GM21737 (cell line): ENCODE measurements at regions not wholly inside any gene's neighbourhood (a gene's known extent, or its start where the extent isn't known, plus 50 kb on each side); places are given as distances from the start of the nearest gene placed in this dataset.
"Not testable (repeated sequence)": the region's sequence is repeated elsewhere in the genome, so short reads cannot be mapped to it uniquely, and the experiment has no call there.

Experiments
- ATAC-seq: cut with Tn5 transposase; IDR thresholded peaks from one replicate; pipeline ENCODE4 v1.9.1; 2021; ENCODE audit warnings: mild to moderate bottlenecking, moderate library complexity; ENCODE audit not compliant: unreplicated experiment

- no peak for ATAC-seq
Measured at GRCh38 chr18:40347261-40347660, 1607.8 kb upstream of the PIK3C3 start.

DNA sequence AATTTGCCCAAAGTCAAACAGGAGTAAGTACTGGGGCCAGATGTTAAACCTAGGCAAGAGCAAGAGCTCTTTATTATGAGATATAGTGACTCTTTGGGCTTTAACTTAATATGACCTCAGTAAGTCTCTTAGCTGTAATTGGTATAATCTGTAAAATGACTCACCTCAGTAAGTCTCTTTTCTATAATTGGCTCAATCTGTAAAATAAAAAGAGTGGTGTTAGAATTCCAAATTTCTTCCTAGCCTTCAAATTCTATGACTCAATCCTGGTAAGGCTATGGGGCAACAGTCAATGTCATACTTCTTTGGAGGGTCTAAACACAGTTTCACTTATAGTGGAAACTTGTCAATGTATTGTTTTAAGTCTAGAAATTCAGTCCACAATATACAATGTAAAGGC, 1608.9 kb upstream of the PIK3C3 start:
- ATAC-seq: no peak

DNA sequence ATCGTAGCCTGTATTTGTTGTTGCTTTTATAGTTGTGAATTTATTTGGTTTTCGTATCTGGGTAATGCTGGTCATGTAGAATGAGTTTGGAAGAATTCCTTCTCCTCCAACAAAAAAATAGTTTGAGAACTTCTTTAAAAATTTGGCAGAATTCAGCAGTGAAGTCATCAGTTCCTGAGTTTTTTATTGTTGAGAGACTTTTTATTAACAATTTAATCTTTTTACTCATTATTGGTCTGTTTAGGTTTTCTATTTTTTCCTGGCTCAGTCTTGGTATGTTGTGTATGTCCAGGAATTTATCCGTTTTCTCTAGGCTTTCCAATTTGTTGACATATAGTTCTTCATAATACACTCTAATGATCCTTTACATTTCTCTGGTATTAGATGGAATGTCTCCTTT, 1613.3 kb upstream of the PIK3C3 start:
- ATAC-seq: no peak

- no peak for ATAC-seq
Measured at GRCh38 chr18:40338284-40338683, 1616.8 kb upstream of the PIK3C3 start.

GRCh38 chr18:40326985-40327384, 1628.0 kb upstream of the PIK3C3 start:
- no peak for ATAC-seq

GRCh38 chr18:40325988-40326387, 1629.0 kb upstream of the PIK3C3 start:
- ATAC-seq: no peak

DNA sequence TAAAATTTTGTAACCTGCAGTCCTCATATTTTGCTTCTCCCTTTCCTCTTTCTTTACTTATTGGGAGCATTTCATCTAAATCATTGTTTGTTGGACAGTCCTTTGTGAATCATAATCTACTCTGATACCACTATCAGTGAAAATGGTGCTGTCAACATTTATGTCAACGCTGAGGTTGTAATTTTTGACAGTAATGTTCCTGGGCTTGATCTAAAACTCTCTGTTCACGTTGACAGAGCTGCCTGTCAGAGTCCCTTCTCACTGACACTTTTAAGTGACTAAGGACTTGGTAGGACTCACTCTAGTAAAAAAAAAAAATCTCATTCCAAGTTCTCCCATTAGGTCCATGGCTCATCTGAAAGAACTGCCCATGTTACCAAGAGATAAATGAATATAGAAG, 1640.8 kb upstream of the PIK3C3 start:
- ATAC-seq: no peak

DNA sequence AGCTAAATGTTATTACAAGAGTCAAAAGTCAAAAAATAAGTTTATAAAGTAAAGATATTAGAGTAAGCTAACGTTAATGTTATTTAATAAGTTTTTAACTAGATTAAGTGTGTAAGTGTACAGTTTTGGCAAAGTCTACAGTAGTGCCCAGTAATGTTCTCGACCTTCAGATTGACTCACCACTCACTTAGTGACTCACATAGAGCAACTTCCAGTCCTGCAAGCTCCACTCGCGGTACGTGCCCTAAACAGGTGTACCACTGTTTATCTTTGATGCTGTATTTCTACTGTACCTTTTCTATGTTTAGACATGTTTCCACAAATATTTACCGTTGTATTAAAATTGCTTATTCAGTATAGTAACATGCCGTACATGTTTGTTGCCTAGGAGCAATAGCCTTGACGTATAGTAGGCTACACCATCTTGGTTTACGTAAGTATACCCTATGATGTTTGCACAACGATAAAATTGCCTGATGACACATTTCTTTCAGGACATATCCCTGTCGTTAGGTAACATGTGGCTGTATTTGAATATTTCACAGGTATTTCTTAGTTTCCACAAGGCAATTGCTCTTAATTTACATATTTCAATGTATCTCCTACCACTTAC, 1641.9 kb upstream of the PIK3C3 start:
- ATAC-seq: no peak

DNA sequence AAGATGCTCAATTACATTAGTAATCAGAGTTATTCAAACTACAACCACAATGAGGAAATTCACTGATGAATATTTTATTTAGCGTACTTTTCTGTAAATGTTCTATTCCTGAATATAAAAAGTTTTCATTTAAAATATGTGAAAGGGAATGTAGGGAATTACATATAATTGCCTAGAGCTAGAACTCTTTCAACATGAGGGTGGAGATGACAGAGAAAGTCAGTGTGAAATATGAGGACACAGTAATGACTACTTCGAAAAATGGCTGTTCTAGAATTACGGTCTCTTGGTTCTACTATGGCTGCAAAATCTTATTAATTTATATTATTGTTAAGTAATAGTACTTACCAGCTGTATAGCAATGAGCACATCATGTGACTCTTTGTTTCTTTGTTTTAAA, 1647.4 kb upstream of the PIK3C3 start:
- ATAC-seq: no peak

- no peak for ATAC-seq
Measured at GRCh38 chr18:40296717-40297413, 1658.2 kb upstream of the PIK3C3 start.

- no peak for ATAC-seq
Measured at GRCh38 chr18:40292985-40293710, 1661.9 kb upstream of the PIK3C3 start.

DNA sequence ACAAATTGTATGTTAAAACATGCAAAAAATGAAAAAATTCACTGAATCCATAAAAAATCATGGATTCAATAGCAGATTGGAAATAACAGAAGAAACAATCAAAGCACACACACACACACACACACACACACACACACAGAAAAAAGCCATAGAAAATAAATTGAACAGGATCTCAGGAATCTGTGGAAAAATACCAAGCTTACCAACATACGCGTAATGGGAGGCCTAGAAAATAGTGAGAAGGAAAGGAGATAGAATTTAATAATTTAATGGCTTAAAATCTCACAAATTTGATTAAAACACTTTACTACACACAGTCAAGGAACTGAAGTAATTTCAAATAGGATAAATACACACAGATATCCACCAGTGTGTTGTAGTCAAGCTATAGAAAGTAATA, 1671.5 kb upstream of the PIK3C3 start:
- ATAC-seq: no peak

DNA sequence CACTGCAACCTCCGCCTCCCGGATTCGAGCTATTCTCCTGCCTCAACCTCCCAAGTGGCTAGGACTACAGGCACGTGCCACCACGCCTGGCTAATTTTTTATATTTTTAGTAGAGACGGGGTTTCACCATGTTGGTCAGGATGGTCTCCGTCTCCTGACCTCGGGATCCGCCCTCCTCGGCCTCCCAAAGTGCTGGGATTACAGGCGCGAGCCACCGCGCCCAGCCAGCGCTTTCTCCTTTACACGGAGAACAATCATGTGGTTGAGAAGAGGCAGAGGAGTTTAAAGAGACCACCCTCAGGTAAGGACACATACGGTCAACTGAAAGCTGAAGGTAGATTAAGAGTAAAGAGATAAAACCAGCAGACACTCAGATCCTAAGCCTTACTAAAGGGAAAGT, 1673.7 kb upstream of the PIK3C3 start:
- not testable (repeated sequence) for ATAC-seq

- no peak for ATAC-seq
Measured at GRCh38 chr18:40274618-40275196, 1680.3 kb upstream of the PIK3C3 start.

DNA sequence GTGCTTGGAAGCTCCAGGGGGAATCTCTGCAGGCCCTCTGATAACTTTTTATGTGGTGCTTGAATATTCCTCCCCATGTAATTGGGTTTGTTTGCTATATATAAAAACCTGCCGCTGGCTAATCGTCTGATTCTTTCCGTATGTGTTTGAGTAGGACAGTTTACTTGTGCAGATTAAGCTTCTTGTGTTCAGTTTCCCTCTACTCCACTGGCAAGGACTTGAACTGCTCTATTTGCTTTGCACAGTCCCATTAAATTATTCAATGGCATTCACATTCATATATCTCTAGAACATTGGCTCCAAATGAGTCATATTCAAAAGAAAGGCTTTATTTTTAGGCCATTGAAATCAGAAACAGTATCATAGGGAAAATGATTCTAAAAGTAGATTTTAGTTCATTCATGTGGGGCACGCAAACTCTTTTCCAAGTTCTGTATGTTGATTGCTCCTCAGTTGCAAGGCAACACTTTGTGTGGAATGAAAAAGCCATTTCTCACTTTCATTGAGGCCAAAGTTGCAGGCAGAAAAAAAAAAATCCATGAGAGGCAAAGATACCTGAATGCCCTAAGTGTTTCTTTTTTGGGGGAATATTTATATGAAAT, 1682.3 kb upstream of the PIK3C3 start:
- no peak for ATAC-seq

DNA sequence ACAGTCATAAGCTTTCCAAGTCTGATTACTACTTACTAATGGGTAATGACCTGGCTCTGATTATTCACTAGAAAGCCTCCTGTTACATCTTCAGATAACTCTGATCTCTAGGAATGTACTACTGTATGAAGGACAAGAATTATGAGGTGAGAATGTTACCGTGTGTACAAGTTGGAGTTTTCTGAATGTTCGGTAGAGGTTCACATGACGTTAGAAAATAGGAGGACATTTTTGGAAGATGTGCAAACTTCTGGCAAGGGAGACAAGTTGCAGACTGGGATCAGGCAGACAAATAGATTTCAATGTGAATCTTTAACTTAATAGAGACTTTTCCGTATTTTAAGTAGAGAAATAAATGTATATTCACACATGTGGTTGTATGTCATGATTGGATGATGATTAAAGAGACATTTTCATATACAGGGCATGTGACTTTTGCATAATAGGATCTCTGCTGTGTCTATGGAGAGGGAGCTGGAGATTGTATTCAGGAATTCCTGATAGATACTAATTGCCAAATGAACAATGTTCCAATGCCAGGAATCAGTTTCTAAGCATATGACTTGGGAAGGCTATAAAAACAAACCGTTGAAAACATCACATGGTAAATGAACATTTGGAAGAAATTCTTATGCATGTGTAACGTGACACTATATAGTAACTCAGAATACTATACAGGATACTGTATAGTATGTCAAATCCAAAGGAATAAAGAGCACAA, 1695.8 kb upstream of the PIK3C3 start:
- no peak for ATAC-seq

DNA sequence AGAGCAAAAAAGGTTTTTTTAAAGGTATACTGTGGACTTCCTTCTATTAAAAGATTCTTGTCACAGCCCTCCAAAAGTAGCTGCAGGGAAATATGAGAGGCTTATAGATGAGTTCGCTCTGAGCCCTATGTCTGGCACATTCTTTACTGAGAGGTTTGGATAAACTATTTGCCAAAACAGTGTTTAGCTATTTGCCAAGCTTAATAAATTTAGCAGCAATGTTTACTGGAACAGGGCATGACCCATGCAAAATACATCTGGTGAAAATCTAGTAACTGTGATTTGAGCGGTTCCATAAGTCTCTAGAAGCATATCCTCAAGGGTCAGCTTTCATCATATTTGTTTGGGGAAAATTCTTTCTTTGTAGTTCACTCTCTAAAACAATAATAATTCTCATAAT, 1696.7 kb upstream of the PIK3C3 start:
- no peak for ATAC-seq

- ATAC-seq: no peak
Measured at GRCh38 chr18:40250236-40250635, 1704.8 kb upstream of the PIK3C3 start.

GRCh38 chr18:40249390-40250080, 1705.5 kb upstream of the PIK3C3 start:
- ATAC-seq: no peak

- not testable (repeated sequence) for ATAC-seq
Measured at GRCh38 chr18:40245612-40246011, 1709.4 kb upstream of the PIK3C3 start.
